ENCODE measurements at regions not wholly inside any gene's neighbourhood (a gene's known extent, or its start where the extent isn't known, plus 50 kb on each side); places are given as distances from the start of the nearest gene placed in this dataset.

- Histone ChIP-seq H3K27ac (ENCODE audit: low read depth, low read length) (no peak overlapping the region), H3K9me3 (ENCODE audit: control insufficient read depth in 1 of 2, insufficient read depth in 1 of 2, low read depth in 1 of 2, low read length in 2 of 2) (no peaks in the 10 kb centered on the region), H3K4me2 (ENCODE audit: low read length) (no peak overlapping the region), H3K79me2 (ENCODE audit: insufficient read depth, low read length) (no peaks in the 10 kb centered on the region), H3K27me3 (ENCODE audit: insufficient read depth, low read length) (0 out of 2 replicates have a peak, but pooled peaks cover 14% of the 10 kb centered on the region), H4K20me1 (ENCODE audit: insufficient read depth) (no peaks in the 10 kb centered on the region), H2AFZ (ENCODE audit: low read depth, low read length, poor library complexity, severe bottlenecking) (no peak overlapping the region), H3K9me2 (ENCODE audit: insufficient read depth) (no peaks in the 10 kb centered on the region), H3K4me3 (replicated peaks in 1 of 2; ENCODE audit: low read depth in 1 of 2, low read length in 2 of 2) (no peak overlapping the region), H3K9ac (ENCODE audit: low read length) (no peak overlapping the region), H3K36me3 (ENCODE audit: control insufficient read depth in 1 of 2, insufficient read depth in 2 of 2, low read length in 2 of 2) (no peaks in the 10 kb centered on the region), H3K4me1 (ENCODE audit: control insufficient read depth in 1 of 2, insufficient read depth in 2 of 2, low read length in 2 of 2) (no peaks in the 10 kb centered on the region)
- intact Hi-C loops (cut with micrococcal nuclease): no loop called here
- ChIA-PET RAD21 (ENCODE audit: low non-redundant PET in 1 of 2, low total read pairs in 2 of 2, uncharacterized antibody in 2 of 2, unreplicated experiment in 2 of 2) (no interaction called here), CTCF (no interaction called here), POLR2A (no interaction called here)
- TF ChIP-seq ZNF274 (IDR thresholded peaks at IDR 0.05; ENCODE audit: low read depth, low read length) (no peak), JUND (IDR thresholded peaks at IDR 0.05) (no peak), ELF1 (IDR thresholded peaks at IDR 0.05; ENCODE audit: borderline replicate concordance, low read depth) (no peak), TCF7L2 (IDR thresholded peaks at IDR 0.05; ENCODE audit: borderline replicate concordance, extremely low read depth, insufficient read depth, insufficient read length) (no peak), ZFX (IDR thresholded peaks at IDR 0.05) (no peak), MAX (IDR thresholded peaks at IDR 0.05) (no peak), POLR2AphosphoS5 (IDR thresholded peaks at IDR 0.05; ENCODE audit: low read depth, low read length) (no peak), RAD21 (IDR thresholded peaks at IDR 0.05; ENCODE audit: low read depth) (no peak), CBX3 (IDR thresholded peaks at IDR 0.05; ENCODE audit: low read depth) (no peak), EZH2 (IDR thresholded peaks at IDR 0.05) (no peak), YY1 (IDR thresholded peaks at IDR 0.05; ENCODE audit: extremely low read depth, insufficient replicate concordance, low read depth, low read length) (no peak), POLR2A (IDR thresholded peaks at IDR 0.05; ENCODE audit: borderline replicate concordance, extremely low read depth, insufficient read depth, insufficient read length) (no peak), EGR1 (IDR thresholded peaks at IDR 0.05; ENCODE audit: low read depth) (no peak)
- TF ChIP-seq, protein P1, sequence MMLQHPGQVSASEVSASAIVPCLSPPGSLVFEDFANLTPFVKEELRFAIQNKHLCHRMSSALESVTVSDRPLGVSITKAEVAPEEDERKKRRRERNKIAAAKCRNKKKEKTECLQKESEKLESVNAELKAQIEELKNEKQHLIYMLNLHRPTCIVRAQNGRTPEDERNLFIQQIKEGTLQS (IDR thresholded peaks at IDR 0.05): no peak
- TF ChIP-seq, protein P2, sequence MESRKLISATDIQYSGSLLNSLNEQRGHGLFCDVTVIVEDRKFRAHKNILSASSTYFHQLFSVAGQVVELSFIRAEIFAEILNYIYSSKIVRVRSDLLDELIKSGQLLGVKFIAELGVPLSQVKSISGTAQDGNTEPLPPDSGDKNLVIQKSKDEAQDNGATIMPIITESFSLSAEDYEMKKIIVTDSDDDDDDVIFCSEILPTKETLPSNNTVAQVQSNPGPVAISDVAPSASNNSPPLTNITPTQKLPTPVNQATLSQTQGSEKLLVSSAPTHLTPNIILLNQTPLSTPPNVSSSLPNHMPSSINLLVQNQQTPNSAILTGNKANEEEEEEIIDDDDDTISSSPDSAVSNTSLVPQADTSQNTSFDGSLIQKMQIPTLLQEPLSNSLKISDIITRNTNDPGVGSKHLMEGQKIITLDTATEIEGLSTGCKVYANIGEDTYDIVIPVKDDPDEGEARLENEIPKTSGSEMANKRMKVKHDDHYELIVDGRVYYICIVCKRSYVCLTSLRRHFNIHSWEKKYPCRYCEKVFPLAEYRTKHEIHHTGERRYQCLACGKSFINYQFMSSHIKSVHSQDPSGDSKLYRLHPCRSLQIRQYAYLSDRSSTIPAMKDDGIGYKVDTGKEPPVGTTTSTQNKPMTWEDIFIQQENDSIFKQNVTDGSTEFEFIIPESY (IDR thresholded peaks at IDR 0.05; ENCODE audit: extremely low read depth, insufficient replicate concordance, low read length): no peak
- TF ChIP-seq, protein P3, sequence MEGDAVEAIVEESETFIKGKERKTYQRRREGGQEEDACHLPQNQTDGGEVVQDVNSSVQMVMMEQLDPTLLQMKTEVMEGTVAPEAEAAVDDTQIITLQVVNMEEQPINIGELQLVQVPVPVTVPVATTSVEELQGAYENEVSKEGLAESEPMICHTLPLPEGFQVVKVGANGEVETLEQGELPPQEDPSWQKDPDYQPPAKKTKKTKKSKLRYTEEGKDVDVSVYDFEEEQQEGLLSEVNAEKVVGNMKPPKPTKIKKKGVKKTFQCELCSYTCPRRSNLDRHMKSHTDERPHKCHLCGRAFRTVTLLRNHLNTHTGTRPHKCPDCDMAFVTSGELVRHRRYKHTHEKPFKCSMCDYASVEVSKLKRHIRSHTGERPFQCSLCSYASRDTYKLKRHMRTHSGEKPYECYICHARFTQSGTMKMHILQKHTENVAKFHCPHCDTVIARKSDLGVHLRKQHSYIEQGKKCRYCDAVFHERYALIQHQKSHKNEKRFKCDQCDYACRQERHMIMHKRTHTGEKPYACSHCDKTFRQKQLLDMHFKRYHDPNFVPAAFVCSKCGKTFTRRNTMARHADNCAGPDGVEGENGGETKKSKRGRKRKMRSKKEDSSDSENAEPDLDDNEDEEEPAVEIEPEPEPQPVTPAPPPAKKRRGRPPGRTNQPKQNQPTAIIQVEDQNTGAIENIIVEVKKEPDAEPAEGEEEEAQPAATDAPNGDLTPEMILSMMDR (IDR thresholded peaks at IDR 0.05 in 2 of 3, conservative IDR thresholded peaks at IDR 0.05 in 1 of 3; ENCODE audit: borderline replicate concordance in 1 of 3, insufficient read depth in 1 of 3, low read depth in 2 of 3, low read length in 2 of 3): no peak
- TF ChIP-seq, protein P4, sequence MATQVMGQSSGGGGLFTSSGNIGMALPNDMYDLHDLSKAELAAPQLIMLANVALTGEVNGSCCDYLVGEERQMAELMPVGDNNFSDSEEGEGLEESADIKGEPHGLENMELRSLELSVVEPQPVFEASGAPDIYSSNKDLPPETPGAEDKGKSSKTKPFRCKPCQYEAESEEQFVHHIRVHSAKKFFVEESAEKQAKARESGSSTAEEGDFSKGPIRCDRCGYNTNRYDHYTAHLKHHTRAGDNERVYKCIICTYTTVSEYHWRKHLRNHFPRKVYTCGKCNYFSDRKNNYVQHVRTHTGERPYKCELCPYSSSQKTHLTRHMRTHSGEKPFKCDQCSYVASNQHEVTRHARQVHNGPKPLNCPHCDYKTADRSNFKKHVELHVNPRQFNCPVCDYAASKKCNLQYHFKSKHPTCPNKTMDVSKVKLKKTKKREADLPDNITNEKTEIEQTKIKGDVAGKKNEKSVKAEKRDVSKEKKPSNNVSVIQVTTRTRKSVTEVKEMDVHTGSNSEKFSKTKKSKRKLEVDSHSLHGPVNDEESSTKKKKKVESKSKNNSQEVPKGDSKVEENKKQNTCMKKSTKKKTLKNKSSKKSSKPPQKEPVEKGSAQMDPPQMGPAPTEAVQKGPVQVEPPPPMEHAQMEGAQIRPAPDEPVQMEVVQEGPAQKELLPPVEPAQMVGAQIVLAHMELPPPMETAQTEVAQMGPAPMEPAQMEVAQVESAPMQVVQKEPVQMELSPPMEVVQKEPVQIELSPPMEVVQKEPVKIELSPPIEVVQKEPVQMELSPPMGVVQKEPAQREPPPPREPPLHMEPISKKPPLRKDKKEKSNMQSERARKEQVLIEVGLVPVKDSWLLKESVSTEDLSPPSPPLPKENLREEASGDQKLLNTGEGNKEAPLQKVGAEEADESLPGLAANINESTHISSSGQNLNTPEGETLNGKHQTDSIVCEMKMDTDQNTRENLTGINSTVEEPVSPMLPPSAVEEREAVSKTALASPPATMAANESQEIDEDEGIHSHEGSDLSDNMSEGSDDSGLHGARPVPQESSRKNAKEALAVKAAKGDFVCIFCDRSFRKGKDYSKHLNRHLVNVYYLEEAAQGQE (IDR thresholded peaks at IDR 0.05; ENCODE audit: low read depth): no peak
- no peak for DNase-seq (ENCODE audit: low read depth, low spot score)
- BruUV-seq (replicated peaks): no TSS peak
- ATAC-seq: no peak
These were observed 66.4 kb upstream of the CD180 start for GRCh38 chr5:67262956-67263355.
